NCI-H1436 (cell line): ENCODE measurements at regions not wholly inside any gene's neighbourhood (a gene's known extent, or its start where the extent isn't known, plus 50 kb on each side); places are given as distances from the start of the nearest gene placed in this dataset.
"Not testable (repeated sequence)": the region's sequence is repeated elsewhere in the genome, so short reads cannot be mapped to it uniquely, and the experiment has no call there.

ENCODE experiments used
- DNase-seq: peaks from one replicate; lab custom pipeline; 2025; lab: John Stamatoyannopoulos, UW

DNA sequence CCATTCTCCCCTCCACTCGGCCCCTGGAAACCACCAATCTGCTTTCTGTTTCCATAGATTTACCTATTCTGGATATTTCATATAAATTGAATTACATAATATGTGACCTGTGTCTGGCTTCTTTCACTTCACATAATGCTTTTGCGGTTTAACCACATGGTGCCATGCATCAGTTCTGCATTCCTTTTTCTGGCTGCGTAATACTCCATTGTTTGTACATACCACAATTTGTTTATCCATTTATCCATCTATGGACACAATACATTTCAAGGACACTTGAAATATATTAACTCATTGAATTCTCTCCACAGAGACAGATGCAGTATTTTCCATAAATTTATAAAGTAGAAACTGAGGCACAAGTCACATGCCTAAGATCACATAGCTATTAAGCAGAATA is 110.3 kb upstream of the ETV6 start:
- DNase-seq = no peak

DNA sequence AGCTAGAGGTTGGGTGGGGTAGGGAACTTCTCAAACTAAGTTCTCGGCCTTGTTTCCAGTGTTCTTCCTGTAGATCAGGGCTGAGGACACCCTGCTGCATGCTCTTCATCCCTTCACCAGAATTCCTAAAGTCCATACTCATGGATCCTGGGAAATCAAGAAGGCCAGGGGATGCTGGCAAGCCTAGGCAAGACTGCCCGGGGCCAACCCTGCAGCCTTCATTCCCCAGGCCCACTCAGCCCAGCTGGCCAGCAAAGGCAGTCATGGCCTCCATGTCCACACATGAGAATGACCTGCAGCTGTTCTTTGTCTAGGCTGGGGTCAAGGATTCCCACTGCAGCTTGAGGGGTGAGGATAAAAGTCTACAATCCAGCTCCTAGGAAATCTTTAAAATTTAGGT is 109.3 kb upstream of the ETV6 start:
- DNase-seq = no peak

DNA sequence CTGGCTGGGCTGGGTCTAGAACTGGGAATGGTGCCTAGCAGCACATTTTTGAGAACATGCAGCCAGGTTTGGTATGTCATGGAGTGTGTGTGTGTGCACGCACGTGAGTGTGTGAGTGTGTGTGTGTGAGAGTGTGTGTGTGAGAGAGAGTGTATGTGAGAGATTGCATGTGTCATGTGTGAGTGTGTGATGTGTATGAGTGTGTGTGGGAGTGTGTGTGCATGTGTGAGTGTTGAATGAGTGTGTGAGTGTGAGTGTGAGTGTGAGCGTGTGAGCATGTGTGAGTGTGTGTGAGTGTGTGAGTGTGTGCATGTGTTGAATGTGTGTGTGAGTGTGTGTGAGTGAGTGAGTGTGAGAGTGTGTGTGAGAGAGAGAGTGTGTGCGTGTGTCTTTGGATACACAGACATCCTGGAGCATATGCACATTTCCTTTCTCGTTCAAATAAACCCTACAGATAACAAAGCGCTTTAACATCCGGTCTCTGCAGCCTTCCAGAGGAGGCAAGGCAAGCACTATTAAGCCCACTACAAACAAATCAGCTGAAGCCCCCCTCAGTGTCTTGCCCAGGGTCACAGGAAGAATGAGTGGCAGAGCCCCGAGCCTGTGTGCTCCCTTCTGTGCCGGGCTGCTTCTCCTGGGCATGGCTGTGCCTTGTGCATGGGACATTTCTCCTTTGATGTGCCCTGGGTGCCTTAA is 108.7 kb upstream of the ETV6 start:
- DNase-seq = no peak

DNA sequence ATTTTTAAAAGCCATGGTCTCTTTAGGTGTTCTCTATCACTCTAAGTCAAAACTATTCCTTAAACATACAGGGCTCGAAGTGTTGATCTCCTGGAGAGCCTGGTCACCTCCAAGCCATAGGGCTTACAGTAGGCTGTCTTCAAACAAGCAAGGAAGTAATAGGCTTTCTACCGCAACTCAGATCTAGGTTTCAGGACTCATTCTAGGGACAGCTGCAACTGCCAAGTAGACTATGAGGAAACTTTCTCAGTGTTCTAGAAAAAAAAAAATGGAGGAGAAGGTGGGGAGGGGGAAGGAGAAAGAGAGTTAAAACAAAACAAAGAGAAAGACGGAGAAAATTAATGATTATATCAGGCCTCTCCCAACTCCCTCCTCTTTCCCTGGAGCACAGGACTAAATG is 106.9 kb upstream of the ETV6 start:
- DNase-seq = no peak

DNA sequence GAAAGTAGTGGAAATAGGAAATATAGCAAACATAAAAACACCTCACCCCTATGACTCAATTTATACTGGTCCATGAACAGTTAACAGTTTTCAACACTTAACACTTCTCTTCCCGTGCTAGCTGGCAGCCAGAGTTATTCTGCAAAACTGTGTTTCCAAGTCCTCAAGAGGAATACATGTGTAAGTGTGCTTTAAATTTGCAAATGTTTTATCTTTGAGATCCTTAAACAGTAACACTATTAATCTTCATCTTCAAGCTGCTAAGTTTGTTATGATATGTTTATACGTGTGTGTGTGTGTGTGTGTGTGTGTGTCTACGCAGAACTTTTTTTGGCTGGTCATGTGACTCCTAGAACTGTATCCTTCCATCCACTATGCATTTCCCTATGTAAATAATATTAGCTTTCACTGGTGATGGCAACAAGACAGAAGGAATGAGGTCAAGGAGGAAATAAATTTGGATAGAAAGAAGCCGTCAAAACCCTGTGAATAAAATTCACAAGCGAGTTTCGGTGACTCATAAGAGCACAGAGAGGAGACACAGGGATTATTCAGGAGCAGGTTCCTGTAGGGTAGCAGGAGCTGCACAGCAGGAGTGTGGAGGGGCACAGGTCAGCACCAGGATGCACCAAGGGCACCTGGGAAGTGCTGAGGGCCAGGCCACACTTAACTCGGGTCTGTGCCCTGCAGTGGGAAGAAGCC is 105.9 kb upstream of the ETV6 start:
- no peak for DNase-seq

DNA sequence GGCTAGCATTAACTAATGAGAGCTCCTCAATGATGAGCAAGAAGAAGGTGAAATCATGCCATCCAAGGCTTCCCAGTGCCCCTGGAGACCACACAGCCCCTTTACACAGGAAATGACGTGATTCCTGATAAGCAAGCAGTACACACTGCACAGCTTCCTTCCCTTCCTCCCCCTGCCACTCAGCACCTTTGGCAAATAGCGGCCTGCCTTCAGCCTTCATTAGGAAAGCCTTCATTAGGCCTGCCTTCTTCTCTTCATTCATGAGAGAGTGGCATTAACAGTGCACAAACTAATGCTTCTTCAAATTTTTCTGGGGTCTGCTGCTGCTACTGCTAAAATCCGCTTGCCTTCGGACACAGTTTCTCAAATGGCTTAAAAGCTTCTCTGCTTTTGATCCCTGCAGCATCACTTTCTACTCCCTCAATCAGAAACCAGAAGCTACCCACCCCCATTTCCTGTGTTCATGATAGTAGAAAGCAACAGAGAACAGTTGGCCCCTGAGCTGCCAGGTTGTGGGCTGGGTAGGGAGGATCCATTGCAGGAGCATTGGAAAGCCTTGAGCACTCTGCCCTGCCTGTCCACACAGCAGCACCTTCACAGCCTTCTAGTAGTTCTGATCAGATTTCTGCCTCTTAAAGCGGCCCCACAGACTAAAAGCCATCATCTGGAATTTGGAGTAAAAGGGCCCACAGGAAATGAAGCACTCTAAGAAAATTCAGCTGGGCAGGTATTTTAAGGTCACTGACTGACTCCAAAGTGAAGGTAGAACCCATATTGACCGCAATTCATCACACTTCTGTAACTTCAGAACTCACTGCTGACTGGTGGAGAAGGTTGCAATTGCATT is 103.8 kb upstream of the ETV6 start:
- DNase-seq = no peak

DNA sequence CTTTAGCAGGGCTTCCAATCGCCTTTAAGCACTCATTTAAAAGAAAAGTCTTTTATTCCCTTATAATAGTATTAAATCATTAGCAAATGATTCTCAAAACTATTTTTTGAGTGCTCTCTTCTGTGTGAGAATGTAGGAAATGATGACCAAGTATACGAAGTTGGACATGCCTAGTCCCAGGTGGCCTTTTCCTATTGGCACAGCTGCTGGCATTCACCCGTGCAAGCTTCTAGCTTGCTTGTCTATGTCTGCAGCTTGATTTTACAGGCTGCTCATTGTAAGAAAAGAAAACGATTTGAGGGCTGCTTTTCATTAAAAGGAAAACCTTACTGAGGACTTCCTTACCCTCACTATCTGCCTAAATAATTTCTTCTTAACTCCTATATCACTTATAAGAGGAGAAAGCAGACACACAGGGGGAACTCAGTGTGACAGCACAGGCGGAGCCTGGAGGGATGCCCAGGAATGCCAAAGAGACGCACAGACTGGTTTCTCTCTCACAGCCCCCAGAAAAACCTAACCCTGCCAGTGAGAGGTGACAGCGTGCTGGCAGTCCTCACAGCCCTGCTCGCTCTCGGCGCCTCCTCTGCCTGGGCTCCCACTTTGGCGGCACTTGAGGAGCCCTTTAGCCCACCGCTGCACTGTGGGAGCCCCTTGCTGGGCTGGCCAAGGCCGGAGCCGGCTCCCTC is 102.7 kb upstream of the ETV6 start:
- DNase-seq = not testable (repeated sequence)

DNA sequence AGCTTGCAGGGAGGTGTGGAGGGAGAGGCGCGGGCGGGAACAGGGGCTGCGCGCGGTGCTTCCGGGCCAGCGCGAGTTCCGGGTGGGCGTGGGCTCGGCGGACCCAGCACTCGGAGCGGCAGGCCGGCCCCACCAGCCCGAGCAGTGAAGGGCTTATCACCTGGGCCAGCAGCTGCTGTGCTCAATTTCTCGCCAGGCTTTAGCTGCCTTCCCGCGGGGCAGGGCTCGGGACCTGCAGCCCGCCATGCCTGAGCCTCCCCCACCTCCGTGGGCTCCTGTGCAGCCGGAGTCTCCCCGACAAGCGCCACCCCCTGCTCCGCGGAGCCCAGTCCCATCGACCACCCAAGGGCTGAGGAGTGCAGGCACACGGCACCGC is 102.2 kb upstream of the ETV6 start:
- DNase-seq = not testable (repeated sequence)

DNA sequence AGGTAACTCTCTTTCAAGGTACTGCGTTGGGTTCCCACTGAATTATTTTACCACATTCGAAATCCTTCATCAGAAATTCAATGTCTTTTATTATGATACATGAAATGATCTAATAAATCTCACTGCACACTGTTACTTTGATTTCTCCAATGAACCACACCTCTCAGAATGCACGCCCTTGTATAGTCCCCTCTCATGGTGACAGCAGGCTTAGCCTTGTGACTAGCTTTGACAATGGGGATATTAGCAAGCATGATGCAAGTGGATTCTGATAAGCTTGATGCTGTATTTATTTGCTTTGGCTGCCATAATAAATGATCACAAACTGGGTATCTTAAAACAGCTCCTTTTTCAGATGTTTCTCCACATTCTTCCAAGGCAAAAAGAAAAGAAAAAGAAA is 100.4 kb upstream of the ETV6 start:
- no peak for DNase-seq

DNA sequence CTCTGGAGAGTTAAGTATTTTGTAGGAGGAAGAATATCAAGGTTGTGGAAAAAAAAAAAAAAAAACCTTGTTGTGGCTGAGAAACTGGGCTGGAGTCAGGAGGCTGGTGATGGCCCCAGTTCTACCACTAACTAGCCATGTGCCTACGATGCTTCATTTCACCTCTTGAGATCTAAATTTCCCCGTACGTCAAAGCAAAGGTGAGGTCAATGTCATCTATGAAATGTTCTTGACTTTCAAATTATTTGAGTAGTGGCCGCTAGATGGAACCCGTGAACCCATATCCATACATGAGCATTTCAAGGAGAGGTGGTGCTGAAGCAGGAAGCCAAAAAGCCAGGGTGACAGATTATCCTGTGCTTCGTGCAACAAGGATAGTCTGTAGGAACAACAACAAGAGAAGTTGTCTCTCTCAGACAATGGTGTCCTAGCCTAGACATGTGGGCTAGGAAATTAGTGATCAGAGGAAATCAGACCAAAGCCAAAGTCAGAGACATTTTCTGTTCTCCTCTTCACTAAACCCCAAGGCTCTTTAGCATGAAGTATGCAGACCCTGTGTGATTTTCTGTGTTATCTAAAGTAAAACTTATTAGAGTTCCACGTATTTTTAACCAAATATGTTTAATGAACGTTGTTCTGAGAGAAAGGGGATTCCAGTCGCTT is 95.5 kb upstream of the ETV6 start:
- DNase-seq = peak; percentile 52

DNA sequence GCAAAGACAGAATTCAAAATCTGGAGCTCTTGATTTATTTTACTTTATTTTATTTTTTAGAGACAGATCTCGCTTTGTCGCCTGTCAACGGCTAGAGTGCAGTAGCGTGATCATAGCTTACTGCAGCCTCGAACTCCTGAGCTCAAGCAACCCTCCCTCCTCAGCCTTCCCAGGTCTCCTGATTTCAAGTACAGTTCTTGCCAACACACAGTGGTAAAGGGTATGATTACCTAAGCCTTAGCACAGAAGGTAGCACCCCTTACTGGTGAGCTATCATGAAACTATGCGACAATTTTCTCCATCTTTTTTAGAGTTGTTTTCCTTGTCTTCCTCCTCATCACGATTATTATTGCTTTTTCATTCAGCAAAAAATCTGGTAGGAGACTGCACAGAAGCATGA is 94.3 kb upstream of the ETV6 start:
- no peak for DNase-seq

DNA sequence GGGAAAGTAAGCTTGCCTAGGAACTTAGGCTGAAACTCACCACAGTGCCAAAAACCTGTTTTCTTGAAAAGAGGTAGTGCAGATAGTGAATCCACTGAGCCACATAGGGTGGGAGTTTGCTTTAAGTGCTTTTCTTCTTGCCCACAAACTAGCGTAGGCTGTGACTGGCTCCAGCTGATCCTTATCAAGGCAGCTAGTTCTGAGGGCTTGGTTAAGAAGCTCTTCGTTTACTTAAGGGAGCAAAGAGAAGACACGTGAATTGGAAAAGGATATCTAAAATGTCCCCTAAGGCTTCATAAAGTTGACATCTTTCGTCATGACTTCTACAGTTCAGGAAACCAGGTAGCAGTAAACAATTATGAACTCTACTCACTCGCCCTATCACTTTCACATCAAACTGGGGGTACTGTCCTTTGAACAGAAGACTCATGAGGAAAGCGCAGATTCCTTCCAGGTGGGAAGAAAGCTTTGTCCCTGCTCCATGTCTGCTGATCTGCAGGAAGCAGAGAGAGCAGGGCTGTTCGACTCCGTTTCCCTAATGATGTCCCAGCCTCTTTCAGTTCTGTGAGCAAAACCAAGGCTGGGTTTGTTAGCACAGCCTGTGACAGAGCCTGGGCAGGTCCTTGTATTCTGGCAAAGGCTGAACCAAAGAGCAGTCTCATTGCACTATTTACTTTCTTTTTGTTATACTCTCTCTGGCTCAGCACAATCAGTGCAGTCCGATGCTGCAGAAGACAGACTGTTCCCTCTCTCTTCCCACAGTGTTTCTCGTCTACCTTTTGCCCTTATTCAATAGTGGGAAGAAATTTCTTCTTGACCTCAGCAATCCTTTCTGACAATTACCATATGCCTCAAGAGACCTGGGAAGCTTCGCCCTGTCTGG is 93.5 kb upstream of the ETV6 start:
- DNase-seq = no peak

DNA sequence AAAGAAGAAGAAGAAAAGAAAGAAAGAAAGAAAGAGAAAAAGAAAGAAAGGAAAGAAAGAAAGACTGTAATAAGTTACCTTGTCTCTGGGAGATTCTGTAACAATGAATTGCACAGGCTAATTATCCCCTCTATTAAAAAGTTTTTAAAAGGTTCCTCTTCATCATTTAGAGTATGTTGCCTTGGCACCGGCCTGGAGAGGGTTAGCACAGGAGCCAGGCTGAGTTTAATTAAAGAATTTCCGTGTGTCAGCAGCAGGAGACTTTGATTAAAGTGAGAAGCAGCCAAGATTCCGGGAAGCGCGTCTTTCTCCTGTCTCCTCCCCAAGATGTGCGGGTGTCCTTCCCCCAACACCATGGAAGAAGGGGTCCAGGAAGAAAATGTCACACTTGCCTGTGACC is 92.8 kb upstream of the ETV6 start:
- DNase-seq = no peak

DNA sequence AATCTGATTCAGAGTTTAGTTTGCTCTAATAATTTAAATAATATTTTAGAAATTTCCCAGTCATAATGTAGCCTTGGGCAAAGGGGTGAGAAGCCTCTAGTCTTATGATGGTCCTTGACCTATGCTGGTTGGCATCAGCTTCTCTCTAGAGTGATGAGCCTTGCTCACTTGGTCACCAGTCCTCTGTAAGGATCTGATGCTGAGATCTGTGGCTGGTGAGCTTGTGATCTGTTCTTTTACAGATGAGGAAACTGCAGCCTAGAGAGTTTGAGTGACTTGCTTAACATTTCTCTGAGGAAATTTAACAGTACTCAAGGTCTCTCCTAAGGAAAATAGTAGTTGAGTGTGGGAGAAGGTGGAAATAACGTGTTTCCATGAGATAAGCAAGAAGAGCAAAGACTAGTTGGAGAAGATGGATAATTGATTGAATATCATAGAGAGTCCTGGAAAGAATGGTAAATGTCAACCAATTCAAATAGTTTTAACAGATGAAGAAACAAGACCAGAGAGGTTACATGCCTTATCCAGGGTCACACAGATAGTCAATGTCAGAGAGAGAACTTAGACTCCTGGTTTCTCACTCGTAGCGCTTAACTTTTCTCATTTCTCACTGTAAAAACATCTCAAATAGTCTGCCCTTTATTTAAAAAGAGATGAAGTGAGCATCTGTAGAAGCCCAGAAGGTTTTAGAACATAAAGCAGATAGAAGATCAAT is 89.7 kb upstream of the ETV6 start:
- no peak for DNase-seq

DNA sequence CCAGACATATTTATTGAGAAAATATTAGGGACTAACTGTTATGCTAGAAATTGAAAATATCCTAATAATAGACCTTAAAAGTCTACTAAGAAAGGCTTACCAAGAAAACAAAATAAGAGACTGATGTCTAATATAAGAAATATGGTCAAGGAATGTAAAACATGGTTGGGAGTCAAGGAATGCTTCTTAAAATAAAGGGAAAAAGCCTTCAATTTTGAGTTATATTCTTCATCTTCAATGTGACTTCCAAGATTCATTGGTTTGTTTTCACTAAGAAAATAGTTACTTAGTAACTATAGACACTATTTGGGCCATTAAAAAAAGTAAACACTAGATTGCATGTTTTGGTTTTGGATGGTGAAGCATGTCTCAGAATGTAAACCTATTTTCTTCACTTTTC is 88.1 kb upstream of the ETV6 start:
- no peak for DNase-seq

DNA sequence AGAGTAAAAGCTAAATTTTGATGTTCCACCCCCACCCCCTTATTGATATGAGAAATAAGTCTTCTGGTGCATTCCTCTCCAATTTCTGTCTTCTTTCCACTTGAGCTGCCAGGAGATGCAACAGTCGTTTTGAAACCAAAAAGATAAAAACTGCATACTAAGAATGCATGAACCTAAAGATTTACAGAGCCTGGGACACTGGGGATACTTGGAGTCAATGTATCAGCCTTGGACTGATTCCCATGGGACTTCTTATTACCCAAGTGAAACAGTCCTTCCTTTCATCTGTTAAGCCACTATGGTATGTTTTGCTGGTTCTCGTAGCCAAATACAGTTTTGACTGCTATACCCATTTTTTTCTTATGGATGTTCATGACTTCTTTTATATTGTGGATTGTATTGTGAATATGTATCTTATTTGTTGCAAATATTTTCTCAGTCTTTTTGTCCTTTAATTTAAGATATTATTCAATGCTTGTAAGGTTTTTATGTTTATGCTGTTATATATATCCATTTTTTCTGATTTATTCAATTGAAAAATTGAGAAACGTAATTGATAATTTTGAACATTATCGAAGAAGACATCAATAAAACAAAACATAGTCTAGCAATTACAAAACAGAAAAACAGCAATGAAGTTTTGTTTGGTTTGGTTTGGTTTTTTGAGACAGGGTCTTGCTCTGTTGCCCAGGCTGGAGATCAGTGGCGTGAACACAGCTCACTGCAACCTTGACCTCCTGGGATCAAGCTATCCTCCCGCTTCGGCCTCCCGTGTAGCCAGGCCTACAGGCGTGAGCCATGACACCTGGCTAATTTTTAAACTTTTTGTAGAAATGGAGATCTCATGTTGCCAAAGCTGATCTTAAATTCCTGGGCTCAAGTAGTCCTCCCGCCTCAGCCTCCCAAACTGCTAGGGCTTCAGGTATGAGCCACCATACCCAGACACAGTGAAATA is 85.4 kb upstream of the ETV6 start:
- no peak for DNase-seq

DNA sequence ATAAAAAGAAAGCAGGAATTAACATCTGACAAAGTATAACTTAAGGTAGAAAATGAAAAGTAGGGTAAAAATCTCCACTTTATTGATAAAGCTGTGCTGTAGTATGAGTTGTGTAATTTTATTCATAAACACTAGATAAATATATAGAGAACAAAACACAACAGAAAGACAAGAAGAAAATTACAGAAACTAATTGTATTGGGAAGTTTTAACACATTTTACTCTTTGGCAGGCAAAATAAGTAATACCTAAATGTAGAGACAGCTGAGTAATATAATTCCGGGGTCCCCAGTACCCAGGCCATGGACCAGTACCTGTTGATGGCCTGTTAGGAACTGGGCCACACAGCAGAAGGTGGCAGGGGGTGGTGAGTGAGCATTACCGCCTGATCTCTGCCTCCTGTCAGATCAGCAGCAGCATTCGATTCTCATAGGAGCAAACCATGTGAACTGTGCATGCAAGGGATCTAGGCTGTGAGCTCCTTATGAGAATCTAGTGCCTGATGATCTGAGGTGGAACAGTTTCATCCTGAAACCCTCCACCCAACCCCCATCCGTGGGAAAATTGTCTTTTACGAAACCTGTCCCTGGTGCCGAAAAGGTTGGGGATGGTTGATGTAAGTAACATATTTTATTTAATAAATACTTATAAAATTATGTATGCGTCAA is 84.4 kb upstream of the ETV6 start:
- DNase-seq = no peak

DNA sequence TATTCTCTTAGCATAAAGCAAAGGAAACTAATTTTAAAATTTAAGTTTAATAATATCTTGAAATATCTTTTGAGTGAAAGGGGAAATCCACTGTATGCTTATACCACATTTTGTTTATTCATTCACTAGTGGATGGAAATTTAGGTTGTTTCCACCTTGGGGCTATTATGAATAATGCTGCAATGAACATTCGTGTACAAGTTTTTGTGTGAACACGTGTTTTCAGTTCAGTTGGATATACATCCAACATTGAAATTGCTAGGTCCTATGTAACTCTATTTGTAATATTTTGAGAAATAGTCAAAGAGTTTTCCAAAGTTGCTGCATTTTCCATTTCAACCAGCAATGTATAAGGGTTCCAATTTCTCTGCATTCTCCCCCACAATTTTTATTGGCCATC is 83.7 kb upstream of the ETV6 start:
- no peak for DNase-seq
